K562 (cell line): ENCODE measurements at regions not wholly inside any gene's neighbourhood (a gene's known extent, or its start where the extent isn't known, plus 50 kb on each side); places are given as distances from the start of the nearest gene placed in this dataset.

Experiments
- ATAC-seq: fragments of 200-7000 bp; cut with Tn5 transposase; 3 replicates; pipeline ENCODE4 v1.9.1; 2020; ENCODE audit warnings: moderate library complexity
- BruUV-seq: library from RNA; stranded (reverse); fragments of 400-500 nt; replicated peaks from 2 replicates; lab custom pipeline; 2021; lab: Mats Ljungman, UMichigan
- CTCF ChIA-PET: fragments of 300-600 bp; formaldehyde crosslinking; extraction: SDS; loops from one replicate; lab custom pipeline; 2021; ENCODE audit warnings: low intra/inter-chr PET ratio; lab: Yijun Ruan, JAX
- POLR2A ChIA-PET: fragments of 300-600, 350-650 bp; sonication (Branson Sonifier 250); formaldehyde crosslinking; extraction: SDS; loops from one replicate; lab custom pipeline; 2021; ENCODE audit warnings: antibody characterized with exemption, inconsistent platforms; lab: Yijun Ruan, JAX
- DNase-seq, 4 experiments: peaks; one replicate each; pipeline versions ENCODE4 v3.0.0 to v3.0.0-alpha.2; 2011 to 2018; ENCODE audit warnings: low spot score in 3 of 4, mixed read lengths in 3 of 4; ENCODE audit errors: extremely low read depth in 1 of 4
- FAIRE-seq: peaks from 2 replicates; lab custom pipeline; 2011; peaks lifted over from hg19 to GRCh38; lab: Jason Lieb, UNC
- H2AFZ ChIP-seq: 2 replicates; pipeline ENCODE4 v1.6.0; 2011; ENCODE audit warnings: low read depth, low read length, control low read depth, inconsistent platforms
- H3K27ac ChIP-seq: fragments of 200-600 bp; 3 replicates; pipeline ENCODE4 v1.8.0; 2011; ENCODE audit warnings: low read depth, mild to moderate bottlenecking, control low read depth, inconsistent platforms, low read length, moderate library complexity, mixed read lengths; ENCODE audit errors: extremely low read depth
- H3K27me3 ChIP-seq, 2 experiments: fragments of 300-600 bp in 1 of 2; 2 replicates in 1 of 2; 3 replicates in 1 of 2; pipeline versions ENCODE4 v1.6.0 to v1.8.0; 2011; ENCODE audit warnings: inconsistent platforms in 2 of 2, low read length in 2 of 2, mild to moderate bottlenecking in 1 of 2, mixed read lengths in 1 of 2, moderate library complexity in 1 of 2; ENCODE audit not compliant: control insufficient read depth in 2 of 2, insufficient read depth in 2 of 2
- H3K36me3 ChIP-seq: fragments of 300-600 bp; 3 replicates; pipeline ENCODE4 v1.8.0; 2011; ENCODE audit warnings: mild to moderate bottlenecking, low read length, inconsistent platforms; ENCODE audit not compliant: control insufficient read depth, insufficient read depth
- H3K4me1 ChIP-seq, 2 experiments: fragments of 200-600 bp in 1 of 2; replicated peaks in 1 of 2; 2 replicates in 1 of 2; 3 replicates in 1 of 2; pipeline versions ENCODE4 v1.5.1 to v1.8.0; 2011; ENCODE audit warnings: inconsistent platforms in 2 of 2, low read length in 2 of 2, mild to moderate bottlenecking in 1 of 2, mixed read lengths in 1 of 2, moderate library complexity in 1 of 2; ENCODE audit not compliant: control insufficient read depth in 2 of 2, insufficient read depth in 2 of 2
- H3K4me2 ChIP-seq: 2 replicates; pipeline ENCODE4 v1.6.1; 2011; ENCODE audit warnings: low read length, control low read depth, inconsistent platforms, mixed read lengths; ENCODE audit not compliant: insufficient read depth
- H3K4me3 ChIP-seq: fragments of 200-600 bp; sonication (generic), shearing (Covaris generic); 2 replicates; pipeline ENCODE4 v1.5.1; 2016; ENCODE audit warnings: control low read depth, inconsistent platforms
- H3K79me2 ChIP-seq: fragments of 200-600 bp; 3 replicates; pipeline ENCODE4 v1.8.0; 2011; ENCODE audit warnings: low read length, inconsistent platforms; ENCODE audit not compliant: control insufficient read depth, insufficient read depth
- H3K9ac ChIP-seq, 2 experiments: 2 replicates each; pipeline versions ENCODE4 v1.6.0 to v1.6.1; 2011; ENCODE audit warnings: low read depth in 2 of 2, low read length in 2 of 2, control low read depth in 1 of 2, inconsistent platforms in 1 of 2, mild to moderate bottlenecking in 1 of 2, mixed read lengths in 1 of 2; ENCODE audit not compliant: insufficient read depth in 1 of 2
- H3K9me1 ChIP-seq: one replicate; pipeline ENCODE4 v1.6.0; 2011; ENCODE audit warnings: inconsistent platforms, mild to moderate bottlenecking, low read length, moderate library complexity; ENCODE audit not compliant: control insufficient read depth, insufficient read depth
- H3K9me3 ChIP-seq: replicated peaks from 2 replicates; pipeline ENCODE4 v1.5.1; 2011; ENCODE audit warnings: low read depth, low read length, inconsistent platforms; ENCODE audit not compliant: control insufficient read depth, insufficient read depth
- H4K20me1 ChIP-seq: replicated peaks from 2 replicates; pipeline ENCODE4 v1.6.1; 2011; ENCODE audit warnings: low read length, inconsistent platforms, mixed read lengths; ENCODE audit not compliant: control insufficient read depth, insufficient read depth
- AFF4 ChIP-seq: sonication (generic); formaldehyde crosslinking; IDR thresholded peaks from 2 replicates; pipeline ENCODE4 v1.8.0; 2023; ENCODE audit warnings: mild to moderate bottlenecking, missing genetic modification reagents
- E2F3 ChIP-seq: fragments of 250-450 bp; sonication (Bioruptor Pico); IDR thresholded peaks from 2 replicates; pipeline ENCODE4 v1.4.0; 2020; ENCODE audit warnings: mild to moderate bottlenecking
- FOXP4 ChIP-seq: sonication (generic); formaldehyde crosslinking; IDR thresholded peaks from 2 replicates; pipeline ENCODE4 v1.8.0; 2022; ENCODE audit warnings: mild to moderate bottlenecking, missing genetic modification reagents, borderline replicate concordance
- IFI16 ChIP-seq: fragments of 250-450 bp; sonication (Bioruptor Pico); IDR thresholded peaks from 2 replicates; pipeline ENCODE4 v2.1.2; 2022; ENCODE audit warnings: mild to moderate bottlenecking, inconsistent platforms
- L3MBTL2 ChIP-seq: fragments of 450-650 bp; IDR thresholded peaks from 2 replicates; pipeline ENCODE4 v1.6.1; 2016; ENCODE audit warnings: mild to moderate bottlenecking, moderate library complexity
- MAFF ChIP-seq: IDR thresholded peaks from 2 replicates; pipeline ENCODE4 v1.6.1; 2012; ENCODE audit warnings: low read length, improper control_type of control experiment
- MEIS2 ChIP-seq: fragments of 450-650 bp; IDR thresholded peaks from 2 replicates; pipeline ENCODE4 v1.6.1; 2014; ENCODE audit warnings: mild to moderate bottlenecking; ENCODE audit not compliant: partially characterized antibody
- PHB2 ChIP-seq: fragments of 450-650 bp; IDR thresholded peaks from 2 replicates; pipeline ENCODE4 v1.6.1; 2017; ENCODE audit warnings: low read depth
- SP2 ChIP-seq: IDR thresholded peaks from 2 replicates; pipeline ENCODE4 v1.6.1; 2011; ENCODE audit warnings: mild to moderate bottlenecking, low read depth, low read length, moderate library complexity; ENCODE audit not compliant: poor library complexity, severe bottlenecking; ENCODE audit errors: extremely low read depth
- TAF1 ChIP-seq: IDR thresholded peaks from 2 replicates; pipeline ENCODE4 v1.6.1; 2011; ENCODE audit warnings: mild to moderate bottlenecking, low read length, moderate library complexity; ENCODE audit not compliant: insufficient read depth, control insufficient read depth, severe bottlenecking; ENCODE audit errors: extremely low read depth
- TBL1XR1 ChIP-seq, 2 experiments: IDR thresholded peaks; 2 replicates each; pipeline ENCODE4 v1.6.1; 2012; ENCODE audit warnings: improper control_type of control experiment in 2 of 2, low read length in 2 of 2, mild to moderate bottlenecking in 1 of 2
- TFAM ChIP-seq: fragments of 250-450 bp; sonication (Bioruptor Pico); conservative IDR thresholded peaks from 2 replicates; pipeline ENCODE4 v1.5.0; 2021; ENCODE audit warnings: mild to moderate bottlenecking, moderate library complexity
- YY1 ChIP-seq, 3 experiments: IDR thresholded peaks; 2 replicates each; pipeline ENCODE4 v1.6.1; 2011; ENCODE audit warnings: low read length in 2 of 3, mild to moderate bottlenecking in 2 of 3, moderate library complexity in 2 of 3, borderline replicate concordance in 1 of 3, control low read depth in 1 of 3, low read depth in 1 of 3; ENCODE audit not compliant: insufficient read depth in 3 of 3, insufficient replicate concordance in 2 of 3, control insufficient read depth in 1 of 3, insufficient read length in 1 of 3; ENCODE audit errors: extremely low read depth in 1 of 3
- ZNF121 ChIP-seq: sonication (generic); formaldehyde crosslinking; conservative IDR thresholded peaks from 2 replicates; pipeline ENCODE4 v1.8.0; 2022; ENCODE audit warnings: missing genetic modification reagents
- ZNF143 ChIP-seq: sonication (generic); formaldehyde crosslinking; IDR thresholded peaks from 2 replicates; pipeline ENCODE4 v1.9.0; 2022; ENCODE audit warnings: mild to moderate bottlenecking, missing genetic modification reagents
- ZNF263 ChIP-seq: sonication (generic); formaldehyde crosslinking; IDR thresholded peaks from 2 replicates; pipeline ENCODE4 v1.8.0; 2022; ENCODE audit warnings: mild to moderate bottlenecking, missing genetic modification reagents, borderline replicate concordance
- ZNF76 ChIP-seq: fragments of 250-450 bp; sonication (Bioruptor Pico); IDR thresholded peaks from 2 replicates; pipeline ENCODE4 v1.4.0; 2020; ENCODE audit warnings: mild to moderate bottlenecking, moderate library complexity, borderline replicate concordance
- ZNF780A ChIP-seq: fragments of 250-450 bp; sonication (Bioruptor Pico); IDR thresholded peaks from 2 replicates; pipeline ENCODE4 v1.5.0; 2021; ENCODE audit warnings: mild to moderate bottlenecking
- in situ Hi-C: fragments of 300-500 bp; cut with MboI; formaldehyde crosslinking; loops from 4 replicates; pipeline ENCODE4 v1.15.0; 2018; ENCODE audit warnings: inconsistent platforms, mixed read lengths
- intact Hi-C: fragments of 100-400 bp; cut with micrococcal nuclease; formaldehyde crosslinking; loops from 2 replicates; pipeline ENCODE4 v1.14.2; 2022

- ChIA-PET CTCF (no interaction called here), POLR2A (no interaction called here)
- Histone ChIP-seq H3K9me1 (no peaks in the 10 kb centered on the region), H3K4me3 (no peak overlapping the region), H3K27me3 (no peaks in the 10 kb centered on the region), H3K9ac (no peak overlapping the region), H3K79me2 (no peaks in the 10 kb centered on the region), H3K36me3 (no peaks in the 10 kb centered on the region), H3K4me1 (peaks cover 0 to 3% of the 10 kb centered on the region in 2 experiments; a peak in 2 of 5 replicates), H3K4me2 (no peak overlapping the region), H3K27ac (no peak overlapping the region), H2AFZ (no peak overlapping the region), H3K9me3 (no peaks in the 10 kb centered on the region), H4K20me1 (no peaks in the 10 kb centered on the region)
- in situ Hi-C loops (no loop called here), intact Hi-C loops (no loop called here)
- no TSS peak for BruUV-seq
- no peak for FAIRE-seq
- ATAC-seq, result no peak
- DNase-seq, result no peak
- TF ChIP-seq PHB2, result no peak
- no peak for TF ChIP-seq ZNF76 (CRISPR knock-in tag)
- no peak for TF ChIP-seq L3MBTL2
- no peak for TF ChIP-seq AFF4 (CRISPR knock-in tag)
- no peak for TF ChIP-seq YY1 (IDR thresholded peaks at IDR 0.05; ENCODE audit: borderline replicate concordance in 1 of 3, control insufficient read depth in 1 of 3, extremely low read depth in 1 of 3, insufficient read depth in 3 of 3, insufficient read length in 1 of 3, insufficient replicate concordance in 2 of 3, low read depth in 1 of 3, low read length in 2 of 3)
- no peak for TF ChIP-seq FOXP4
- TF ChIP-seq TFAM (CRISPR knock-in tag), result no peak
- no peak for TF ChIP-seq ZNF143 (CRISPR knock-in tag)
- TF ChIP-seq TBL1XR1 (IDR thresholded peaks at IDR 0.05; ENCODE audit: low read length in 2 of 2), result no peak
- no peak for TF ChIP-seq MAFF
- no peak for TF ChIP-seq SP2
- TF ChIP-seq ZNF121 (CRISPR knock-in tag), result no peak
- no peak for TF ChIP-seq TAF1
- no peak for TF ChIP-seq IFI16 (CRISPR knock-in tag)
- no peak for TF ChIP-seq ZNF263 (CRISPR knock-in tag)
- TF ChIP-seq MEIS2, result no peak
- TF ChIP-seq E2F3 (CRISPR knock-in tag), result no peak
- no peak for TF ChIP-seq ZNF780A (CRISPR knock-in tag)
These were observed 572.0 kb upstream of the ZEB2 start for GRCh38 chr2:145091967-145092366.
